ENCODE measurements at regions not wholly inside any gene's neighbourhood (a gene's known extent, or its start where the extent isn't known, plus 50 kb on each side); places are given as distances from the start of the nearest gene placed in this dataset.

GRCh38 chr13:111420113-111420876 is 99.9 kb downstream of the TEX29 start:
- TF ChIP-seq POLR2A (IDR thresholded peaks at IDR 0.05) = no peak
- TF ChIP-seq, protein P1, sequence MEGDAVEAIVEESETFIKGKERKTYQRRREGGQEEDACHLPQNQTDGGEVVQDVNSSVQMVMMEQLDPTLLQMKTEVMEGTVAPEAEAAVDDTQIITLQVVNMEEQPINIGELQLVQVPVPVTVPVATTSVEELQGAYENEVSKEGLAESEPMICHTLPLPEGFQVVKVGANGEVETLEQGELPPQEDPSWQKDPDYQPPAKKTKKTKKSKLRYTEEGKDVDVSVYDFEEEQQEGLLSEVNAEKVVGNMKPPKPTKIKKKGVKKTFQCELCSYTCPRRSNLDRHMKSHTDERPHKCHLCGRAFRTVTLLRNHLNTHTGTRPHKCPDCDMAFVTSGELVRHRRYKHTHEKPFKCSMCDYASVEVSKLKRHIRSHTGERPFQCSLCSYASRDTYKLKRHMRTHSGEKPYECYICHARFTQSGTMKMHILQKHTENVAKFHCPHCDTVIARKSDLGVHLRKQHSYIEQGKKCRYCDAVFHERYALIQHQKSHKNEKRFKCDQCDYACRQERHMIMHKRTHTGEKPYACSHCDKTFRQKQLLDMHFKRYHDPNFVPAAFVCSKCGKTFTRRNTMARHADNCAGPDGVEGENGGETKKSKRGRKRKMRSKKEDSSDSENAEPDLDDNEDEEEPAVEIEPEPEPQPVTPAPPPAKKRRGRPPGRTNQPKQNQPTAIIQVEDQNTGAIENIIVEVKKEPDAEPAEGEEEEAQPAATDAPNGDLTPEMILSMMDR (IDR thresholded peaks at IDR 0.05) = no peak
- Histone ChIP-seq H3K27me3 (peaks cover 0 to 23% (median 0%) of the 10 kb centered on the region in 4 donors), H3K4me3 (no peak overlapping the region), H3K9me3 (no peaks in the 10 kb centered on the region), H3K36me3 (no peaks in the 10 kb centered on the region), H3K4me1 (no peaks in the 10 kb centered on the region), H3K27ac (no peak overlapping the region)
- DNase-seq = no peak
- WGBS, 2 donors = 79 to 92% methylated on average over 7 to 9 of the region's 20 CpGs
- intact Hi-C loops (cut with DNase I) = no loop called here

DNA sequence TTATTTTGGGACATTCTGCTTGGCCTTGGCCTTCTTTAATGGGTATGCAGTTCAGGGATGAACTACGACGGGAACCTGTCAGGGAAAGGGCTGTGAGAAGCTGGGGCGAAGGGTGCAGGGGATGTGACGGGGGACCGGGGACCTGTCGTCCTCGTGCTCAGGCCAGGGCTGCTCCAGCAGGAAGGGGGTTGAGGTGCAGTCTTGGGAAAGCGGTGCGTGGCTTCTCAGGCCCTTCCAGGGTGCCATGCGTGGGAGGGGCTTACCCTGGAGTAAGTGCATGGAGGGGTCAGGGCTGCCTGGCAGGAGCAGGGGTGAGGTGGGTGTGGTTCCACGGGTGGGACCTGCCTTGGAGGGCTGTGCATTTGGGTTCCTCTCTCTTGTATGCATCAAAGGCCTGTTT is 100.8 kb downstream of the TEX29 start:
- Histone ChIP-seq H3K9me3 (no peaks in the 10 kb centered on the region), H3K27ac (no peak overlapping the region), H3K36me3 (no peaks in the 10 kb centered on the region), H3K4me3 (no peak overlapping the region), H3K27me3 (peaks cover 0 to 31% (median 0%) of the 10 kb centered on the region in 4 donors), H3K4me1 (no peaks in the 10 kb centered on the region)
- intact Hi-C loops (cut with DNase I) = no loop called here
- TF ChIP-seq POLR2A (IDR thresholded peaks at IDR 0.05) = no peak
- TF ChIP-seq, protein P1 (IDR thresholded peaks at IDR 0.05) = no peak
- DNase-seq = no peak
- 73 to 85% methylated on average over 7 to 11 of the region's 11 CpGs for WGBS, 2 donors

- Histone ChIP-seq H3K27ac (no peak overlapping the region), H3K27me3 (peaks cover 0 to 33% (median 0%) of the 10 kb centered on the region in 4 donors), H3K9me3 (no peaks in the 10 kb centered on the region), H3K4me3 (no peak overlapping the region), H3K4me1 (no peaks in the 10 kb centered on the region), H3K36me3 (no peaks in the 10 kb centered on the region)
- no peak for DNase-seq
- intact Hi-C loops (cut with DNase I) = no loop called here
- 58 to 70% methylated on average over 5 to 6 of the region's 13 CpGs for WGBS, 2 donors
- TF ChIP-seq POLR2A (IDR thresholded peaks at IDR 0.05) = no peak
- TF ChIP-seq, protein P1 (IDR thresholded peaks at IDR 0.05) = no peak
Observed at GRCh38 chr13:111422348-111422747, 101.9 kb downstream of the TEX29 start.

DNA sequence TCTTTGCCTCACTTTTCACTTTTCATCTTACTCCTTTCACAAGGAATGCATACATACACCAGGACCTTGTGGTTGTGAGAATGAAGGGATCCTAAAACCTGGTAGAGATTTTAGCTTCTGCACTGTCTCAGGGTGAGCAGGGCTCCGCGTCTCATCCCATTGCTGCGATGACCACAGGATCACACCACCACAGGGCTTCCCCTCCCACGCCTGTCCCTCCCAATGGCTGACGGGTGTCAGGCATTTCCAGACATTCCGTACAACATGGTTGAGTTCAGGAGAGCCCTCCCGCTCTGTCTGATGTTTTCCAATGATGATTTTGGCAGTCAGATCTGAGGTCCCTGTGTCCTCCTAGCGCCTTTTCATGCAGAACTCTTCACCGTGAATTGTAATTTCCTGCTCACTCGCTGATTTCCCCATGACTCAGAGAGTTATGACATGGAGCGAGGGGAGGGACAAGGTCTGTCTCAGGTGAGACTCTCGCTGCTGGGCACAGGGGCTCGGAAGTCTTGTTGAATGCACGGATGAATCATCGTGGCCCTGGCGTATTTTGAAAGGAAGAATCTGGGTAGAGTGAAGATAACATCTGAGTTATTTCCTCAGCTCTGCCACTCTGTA is 102.8 kb downstream of the TEX29 start:
- intact Hi-C loops (cut with DNase I) = no loop called here
- peaks cover 0 to 28% (median 0%) of the 10 kb centered on the region in 4 donors for H3K27me3 ChIP-seq
- no peak overlapping the region for H3K27ac ChIP-seq
- H3K4me3 ChIP-seq = no peak overlapping the region
- DNase-seq = no peak
- WGBS, 2 donors = 50 to 51% methylated on average over 11 to 16 of the region's 16 CpGs
- H3K4me1 ChIP-seq = no peaks in the 10 kb centered on the region
- TF ChIP-seq, protein P1 (IDR thresholded peaks at IDR 0.05) = no peak
- no peak for TF ChIP-seq POLR2A (IDR thresholded peaks at IDR 0.05)
- no peaks in the 10 kb centered on the region for H3K9me3 ChIP-seq
- no peaks in the 10 kb centered on the region for H3K36me3 ChIP-seq

- H3K36me3 ChIP-seq = no peaks in the 10 kb centered on the region
- TF ChIP-seq, protein P1 (IDR thresholded peaks at IDR 0.05) = no peak
- TF ChIP-seq POLR2A (IDR thresholded peaks at IDR 0.05) = no peak
- intact Hi-C loops (cut with DNase I) = no loop called here
- DNase-seq = no peak
- H3K9me3 ChIP-seq = no peaks in the 10 kb centered on the region
- H3K4me3 ChIP-seq = no peak overlapping the region
- WGBS, 2 donors = 72 to 84% methylated on average over 18 to 19 of the region's 21 CpGs
- H3K27me3 ChIP-seq = peaks cover 0 to 23% (median 0%) of the 10 kb centered on the region in 4 donors
- no peaks in the 10 kb centered on the region for H3K4me1 ChIP-seq
- no peak overlapping the region for H3K27ac ChIP-seq
Observed at GRCh38 chr13:111424134-111424533, 103.7 kb downstream of the TEX29 start.
